ENCODE measurements at regions not wholly inside any gene's neighbourhood (a gene's known extent, or its start where the extent isn't known, plus 50 kb on each side); places are given as distances from the start of the nearest gene placed in this dataset.

DNA sequence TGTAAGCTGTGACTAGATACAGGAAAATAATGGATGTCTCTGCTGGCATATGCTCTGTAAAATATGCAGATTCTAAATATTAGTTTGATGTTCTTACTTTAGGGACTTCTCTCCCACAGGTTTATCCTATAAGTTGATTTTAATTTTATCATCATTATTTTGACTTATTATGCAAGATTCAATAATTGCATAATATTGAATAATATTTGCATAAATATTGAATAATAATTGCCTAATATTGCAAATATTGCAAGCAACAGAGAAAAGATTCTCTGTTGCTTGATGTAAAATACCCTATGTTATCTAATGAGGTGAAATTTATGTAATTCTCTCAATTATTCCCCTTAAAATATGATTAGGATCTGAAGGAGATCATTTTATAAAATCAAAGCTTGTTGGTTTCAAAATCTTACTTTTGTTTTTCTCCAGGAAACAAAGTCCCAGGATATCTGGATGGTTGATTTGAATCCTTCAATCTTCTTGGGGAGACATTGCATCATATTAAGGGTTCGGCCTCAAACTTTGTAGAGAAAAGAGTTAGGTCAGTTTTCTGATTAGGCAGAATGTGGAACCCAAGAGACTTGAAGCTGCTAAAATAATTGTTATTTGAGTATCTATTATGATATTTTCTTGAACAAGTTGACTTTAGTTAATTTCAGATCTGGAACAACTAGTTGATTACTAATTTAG, 92.8 kb upstream of the MTPN start:
- no peak for TF ChIP-seq EZH2 (IDR thresholded peaks at IDR 0.05; ENCODE audit: borderline replicate concordance, low read depth, low read length, severe bottlenecking)
- TF ChIP-seq, protein P1, sequence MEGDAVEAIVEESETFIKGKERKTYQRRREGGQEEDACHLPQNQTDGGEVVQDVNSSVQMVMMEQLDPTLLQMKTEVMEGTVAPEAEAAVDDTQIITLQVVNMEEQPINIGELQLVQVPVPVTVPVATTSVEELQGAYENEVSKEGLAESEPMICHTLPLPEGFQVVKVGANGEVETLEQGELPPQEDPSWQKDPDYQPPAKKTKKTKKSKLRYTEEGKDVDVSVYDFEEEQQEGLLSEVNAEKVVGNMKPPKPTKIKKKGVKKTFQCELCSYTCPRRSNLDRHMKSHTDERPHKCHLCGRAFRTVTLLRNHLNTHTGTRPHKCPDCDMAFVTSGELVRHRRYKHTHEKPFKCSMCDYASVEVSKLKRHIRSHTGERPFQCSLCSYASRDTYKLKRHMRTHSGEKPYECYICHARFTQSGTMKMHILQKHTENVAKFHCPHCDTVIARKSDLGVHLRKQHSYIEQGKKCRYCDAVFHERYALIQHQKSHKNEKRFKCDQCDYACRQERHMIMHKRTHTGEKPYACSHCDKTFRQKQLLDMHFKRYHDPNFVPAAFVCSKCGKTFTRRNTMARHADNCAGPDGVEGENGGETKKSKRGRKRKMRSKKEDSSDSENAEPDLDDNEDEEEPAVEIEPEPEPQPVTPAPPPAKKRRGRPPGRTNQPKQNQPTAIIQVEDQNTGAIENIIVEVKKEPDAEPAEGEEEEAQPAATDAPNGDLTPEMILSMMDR (IDR thresholded peaks at IDR 0.05; ENCODE audit: extremely low read depth in 1 of 2, insufficient read depth in 1 of 2, low read depth in 1 of 2, low read length in 2 of 2), result no peak
- no peak for TF ChIP-seq POLR2AphosphoS5 (IDR thresholded peaks at IDR 0.05; ENCODE audit: insufficient read depth, low read depth, low read length)
- no peak for TF ChIP-seq POLR2A (IDR thresholded peaks at IDR 0.05; ENCODE audit: low read depth, low read length)
- TF ChIP-seq, protein P2, sequence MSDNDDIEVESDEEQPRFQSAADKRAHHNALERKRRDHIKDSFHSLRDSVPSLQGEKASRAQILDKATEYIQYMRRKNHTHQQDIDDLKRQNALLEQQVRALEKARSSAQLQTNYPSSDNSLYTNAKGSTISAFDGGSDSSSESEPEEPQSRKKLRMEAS (IDR thresholded peaks at IDR 0.05; ENCODE audit: insufficient read depth, insufficient read length), result no peak
- no peak for TF ChIP-seq GATA2 (IDR thresholded peaks at IDR 0.05; ENCODE audit: insufficient read depth, insufficient read length, low read depth, low read length)

All from endothelial cell of umbilical vein (primary cell).